Effector memory CD4-positive, alpha-beta T cell (primary cell): ENCODE measurements at regions not wholly inside any gene's neighbourhood (a gene's known extent, or its start where the extent isn't known, plus 50 kb on each side); places are given as distances from the start of the nearest gene placed in this dataset.

Source experiments
- DNase-seq, 3 donors: peaks; one replicate each; pipeline ENCODE4 v3.0.0-alpha.2; 2020
- H3K27ac ChIP-seq: 2 replicates; pipeline ENCODE4 v1.7.0; 2013; ENCODE audit warnings: mild to moderate bottlenecking, low read length, moderate library complexity; ENCODE audit not compliant: insufficient read depth, poor library complexity, severe bottlenecking
- H3K27me3 ChIP-seq: replicated peaks from 2 replicates; pipeline ENCODE4 v1.7.0; 2013; ENCODE audit warnings: mild to moderate bottlenecking, low read length; ENCODE audit not compliant: insufficient read depth, control insufficient read depth, poor library complexity, severe bottlenecking
- H3K36me3 ChIP-seq: 2 replicates; pipeline ENCODE4 v1.7.0; 2013; ENCODE audit warnings: mild to moderate bottlenecking, low read length, moderate library complexity; ENCODE audit not compliant: control insufficient read depth, insufficient read depth
- H3K4me1 ChIP-seq: 2 replicates; pipeline ENCODE4 v1.7.0; 2013; ENCODE audit warnings: low read length, mild to moderate bottlenecking; ENCODE audit not compliant: control insufficient read depth, insufficient read depth, poor library complexity, severe bottlenecking
- H3K4me3 ChIP-seq: 2 replicates; pipeline ENCODE4 v1.7.0; 2013; ENCODE audit warnings: low read length, low read depth, mild to moderate bottlenecking; ENCODE audit not compliant: insufficient read depth, poor library complexity, severe bottlenecking
- H3K9me3 ChIP-seq: 2 replicates; pipeline ENCODE4 v1.7.0; 2013; ENCODE audit warnings: mild to moderate bottlenecking, low read length, moderate library complexity; ENCODE audit not compliant: control insufficient read depth

DNA sequence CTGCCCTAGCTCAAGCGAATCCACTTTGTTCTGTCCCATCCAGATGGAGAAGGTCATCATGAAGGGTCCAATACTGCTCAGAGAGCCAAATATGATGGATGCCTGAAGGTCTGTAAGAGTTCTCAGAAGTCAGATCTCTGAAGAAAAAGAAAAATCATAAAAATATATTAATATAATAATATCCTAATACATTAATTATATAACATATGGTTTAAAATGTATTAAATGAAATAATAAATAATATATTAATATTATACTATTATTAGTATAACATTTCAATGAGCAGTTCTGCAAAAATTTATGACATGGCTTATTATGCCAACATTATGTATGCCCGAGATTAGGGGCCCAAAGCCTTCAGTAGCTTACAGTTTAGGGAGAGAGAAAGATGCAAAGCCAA, 78.2 kb upstream of the GPR12 start:
- no peak for DNase-seq
- no peaks in the 10 kb centered on the region for H3K4me1 ChIP-seq
- H3K27ac ChIP-seq: no peak overlapping the region
- no peaks in the 10 kb centered on the region for H3K36me3 ChIP-seq
- H3K27me3 ChIP-seq: no peaks in the 10 kb centered on the region
- H3K4me3 ChIP-seq: no peak overlapping the region
- no peaks in the 10 kb centered on the region for H3K9me3 ChIP-seq

DNA sequence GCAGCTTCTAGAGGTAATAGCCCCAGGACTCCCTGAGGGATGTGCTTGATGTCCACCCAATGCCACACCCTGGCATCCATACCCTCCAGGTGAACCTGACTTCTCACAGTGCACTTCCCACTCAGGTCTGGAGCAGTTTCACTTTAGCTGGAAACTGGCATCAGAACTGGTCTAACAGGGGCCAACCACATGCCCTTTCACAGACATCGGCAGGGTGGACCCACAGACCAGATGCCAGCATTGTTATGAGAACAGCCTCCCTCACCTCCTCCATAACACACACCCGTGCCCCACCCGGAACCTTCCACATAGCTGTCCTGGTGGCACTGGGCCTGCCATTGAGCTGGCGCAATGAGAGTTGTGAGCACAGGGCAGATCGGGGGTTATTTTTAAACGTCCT, 77.4 kb upstream of the GPR12 start:
- Histone ChIP-seq H3K27me3 (no peaks in the 10 kb centered on the region), H3K27ac (no peak overlapping the region), H3K9me3 (no peaks in the 10 kb centered on the region), H3K4me3 (no peak overlapping the region), H3K36me3 (no peaks in the 10 kb centered on the region), H3K4me1 (no peaks in the 10 kb centered on the region)
- no peak for DNase-seq

DNA sequence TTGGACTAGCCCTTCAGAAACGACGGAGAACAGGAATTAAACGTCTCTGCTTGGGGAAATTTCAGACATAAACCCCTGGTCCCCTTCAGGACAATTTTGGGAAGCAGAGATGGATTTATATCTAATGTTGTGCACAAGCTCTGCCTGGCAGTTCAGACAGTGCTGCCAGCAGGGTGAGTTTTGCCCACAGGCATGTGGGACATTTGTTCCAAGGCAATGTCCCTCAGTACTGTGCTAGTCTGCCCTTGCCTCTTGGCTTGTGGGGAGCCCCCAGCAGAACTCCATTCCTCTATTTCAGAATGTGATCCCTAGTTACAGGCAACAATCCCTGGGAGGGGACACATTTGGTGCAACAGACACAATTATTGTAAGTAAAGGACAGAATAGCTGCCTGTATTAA, 76.5 kb upstream of the GPR12 start:
- Histone ChIP-seq H3K4me3 (no peak overlapping the region), H3K27me3 (no peaks in the 10 kb centered on the region), H3K9me3 (no peaks in the 10 kb centered on the region), H3K27ac (no peak overlapping the region), H3K4me1 (no peaks in the 10 kb centered on the region), H3K36me3 (no peaks in the 10 kb centered on the region)
- DNase-seq: no peak

DNA sequence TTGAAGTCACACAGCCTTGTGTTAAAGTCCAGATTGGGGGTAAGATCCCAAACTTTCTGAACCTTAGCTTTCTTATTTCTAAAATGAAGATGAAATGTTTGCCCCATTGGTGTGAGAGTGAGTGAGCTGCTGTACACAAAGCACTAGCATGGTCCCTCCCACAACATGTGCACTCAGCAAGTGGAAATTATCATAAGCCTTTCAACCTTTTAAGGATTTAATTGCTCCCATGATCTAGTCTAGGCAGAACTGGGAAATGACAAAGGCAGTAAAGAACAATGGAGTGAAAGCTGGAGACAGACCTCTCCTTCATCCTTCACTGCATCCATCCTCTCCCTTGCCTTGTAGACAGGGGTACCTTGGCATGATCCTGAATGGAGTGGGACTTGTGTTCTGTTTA, 76.0 kb upstream of the GPR12 start:
- Histone ChIP-seq H3K27me3 (no peaks in the 10 kb centered on the region), H3K9me3 (no peaks in the 10 kb centered on the region), H3K36me3 (no peaks in the 10 kb centered on the region), H3K4me1 (no peaks in the 10 kb centered on the region), H3K27ac (no peak overlapping the region), H3K4me3 (no peak overlapping the region)
- DNase-seq: no peak

- no peaks in the 10 kb centered on the region for H3K36me3 ChIP-seq
- no peaks in the 10 kb centered on the region for H3K4me1 ChIP-seq
- H3K9me3 ChIP-seq: no peaks in the 10 kb centered on the region
- no peaks in the 10 kb centered on the region for H3K27me3 ChIP-seq
- no peak for DNase-seq
- no peak overlapping the region for H3K4me3 ChIP-seq
- no peak overlapping the region for H3K27ac ChIP-seq
These were observed 74.1 kb upstream of the GPR12 start for GRCh38 chr13:26834646-26835045.

DNA sequence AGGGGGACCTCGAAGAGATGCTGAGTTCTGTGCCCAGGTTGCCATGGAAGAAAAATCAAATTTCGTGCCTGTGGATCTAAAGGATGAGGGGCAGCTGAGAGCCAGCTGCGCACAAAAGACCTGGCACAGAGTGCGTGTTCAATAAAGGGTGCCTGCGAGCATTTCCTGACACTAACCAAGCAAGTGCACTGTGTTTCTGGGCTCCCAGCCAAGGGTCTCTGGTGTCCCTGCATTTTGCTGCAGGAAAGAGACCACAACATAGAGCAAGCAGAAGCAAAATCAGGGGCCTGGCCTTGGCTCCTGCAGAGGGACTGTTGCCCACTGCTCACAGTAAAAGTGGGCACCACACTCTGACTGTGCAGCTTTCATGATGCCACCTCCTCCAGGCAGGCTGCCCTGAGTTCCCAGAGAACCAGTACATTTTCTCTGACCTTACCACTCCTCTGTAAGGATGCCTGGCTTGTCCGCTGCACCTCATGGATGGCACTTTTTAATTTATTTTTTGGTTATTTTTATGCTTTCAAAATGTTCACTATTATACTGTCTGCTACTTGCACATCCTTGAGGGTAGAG, 70.8 kb upstream of the GPR12 start:
- H3K27ac ChIP-seq: no peak overlapping the region
- no peak for DNase-seq
- H3K9me3 ChIP-seq: no peaks in the 10 kb centered on the region
- H3K4me1 ChIP-seq: no peaks in the 10 kb centered on the region
- no peaks in the 10 kb centered on the region for H3K36me3 ChIP-seq
- H3K27me3 ChIP-seq: no peaks in the 10 kb centered on the region
- H3K4me3 ChIP-seq: no peak overlapping the region

DNA sequence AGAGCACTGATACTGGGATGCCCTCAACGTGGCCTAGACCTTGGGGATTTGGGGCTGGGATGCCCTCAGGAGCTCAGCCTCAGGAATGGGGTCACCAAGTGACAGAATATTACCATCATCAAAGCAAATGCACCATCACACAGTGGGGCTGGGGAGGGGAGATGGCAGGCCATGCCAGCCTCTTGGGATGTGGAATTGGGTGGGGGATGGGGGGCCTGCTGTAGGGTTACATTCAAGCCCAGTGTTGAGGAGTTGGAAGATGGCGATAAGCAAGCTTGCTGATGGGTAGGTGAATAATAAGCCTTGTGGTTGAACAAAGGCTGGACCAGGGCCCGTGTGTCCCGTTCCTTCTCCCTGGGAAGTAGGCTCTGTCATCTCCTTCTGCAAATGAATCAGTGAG, 69.1 kb upstream of the GPR12 start:
- DNase-seq: no peak
- Histone ChIP-seq H3K4me1 (no peaks in the 10 kb centered on the region), H3K36me3 (no peaks in the 10 kb centered on the region), H3K27me3 (no peaks in the 10 kb centered on the region), H3K4me3 (no peak overlapping the region), H3K9me3 (no peaks in the 10 kb centered on the region), H3K27ac (no peak overlapping the region)

- DNase-seq: no peak
- no peak overlapping the region for H3K27ac ChIP-seq
- no peaks in the 10 kb centered on the region for H3K36me3 ChIP-seq
- H3K9me3 ChIP-seq: no peaks in the 10 kb centered on the region
- H3K27me3 ChIP-seq: no peaks in the 10 kb centered on the region
- H3K4me1 ChIP-seq: no peaks in the 10 kb centered on the region
- H3K4me3 ChIP-seq: no peak overlapping the region
These were observed 64.0 kb upstream of the GPR12 start for GRCh38 chr13:26824581-26824980.

GRCh38 chr13:26822146-26822545, 61.6 kb upstream of the GPR12 start:
- H3K4me3 ChIP-seq: no peak overlapping the region
- H3K27me3 ChIP-seq: no peaks in the 10 kb centered on the region
- H3K36me3 ChIP-seq: no peaks in the 10 kb centered on the region
- H3K4me1 ChIP-seq: no peaks in the 10 kb centered on the region
- no peak for DNase-seq
- no peak overlapping the region for H3K27ac ChIP-seq
- H3K9me3 ChIP-seq: no peaks in the 10 kb centered on the region

- H3K4me1 ChIP-seq: no peaks in the 10 kb centered on the region
- no peak for DNase-seq
These were observed 61.1 kb upstream of the GPR12 start for GRCh38 chr13:26821672-26822071.

GRCh38 chr13:26820871-26821270, 60.3 kb upstream of the GPR12 start:
- no peaks in the 10 kb centered on the region for H3K9me3 ChIP-seq
- H3K36me3 ChIP-seq: no peaks in the 10 kb centered on the region
- no peaks in the 10 kb centered on the region for H3K4me1 ChIP-seq
- H3K27ac ChIP-seq: no peak overlapping the region
- H3K27me3 ChIP-seq: no peaks in the 10 kb centered on the region
- H3K4me3 ChIP-seq: no peak overlapping the region
- DNase-seq: no peak

More at GRCh38 chr13:26821672-26822071, 61.1 kb upstream of the GPR12 start:
- Histone ChIP-seq H3K36me3 (no peaks in the 10 kb centered on the region), H3K27ac (no peak overlapping the region), H3K27me3 (no peaks in the 10 kb centered on the region), H3K4me3 (no peak overlapping the region), H3K9me3 (no peaks in the 10 kb centered on the region)
